WTC11 (cell line): ENCODE measurements at regions not wholly inside any gene's neighbourhood (a gene's known extent, or its start where the extent isn't known, plus 50 kb on each side); places are given as distances from the start of the nearest gene placed in this dataset.
A peak's percentile ranks its signal among the peaks of the same experiment; 100 is the strongest.

Experiments
- ATAC-seq: fragments of 200-7000 bp; cut with Tn5 transposase; 2 replicates; pipeline ENCODE4 v1.10.0; 2021; ENCODE audit warnings: mild to moderate bottlenecking, moderate library complexity
- CTCF ChIA-PET: fragments of 300-600 bp; sonication (Branson Sonifier 250); formaldehyde crosslinking; loops from one replicate; lab custom pipeline; 2021; ENCODE audit warnings: antibody characterized with exemption; lab: Charles Lee
- POLR2A ChIA-PET: fragments of 350-600 bp; sonication (Branson Sonifier 250); formaldehyde crosslinking; loops from one replicate; lab custom pipeline; 2021; ENCODE audit warnings: antibody characterized with exemption; lab: Charles Lee
- DNase-seq: peaks from one replicate; pipeline ENCODE4 v3.0.0; 2021; ENCODE audit warnings: low spot score
- H3K27ac Mint-ChIP-seq: 2 replicates; pipeline ENCODE4 v1.8.0; 2021; ENCODE audit warnings: mixed read lengths
- H3K27me3 Mint-ChIP-seq: 2 replicates; pipeline ENCODE4 v1.8.0; 2021; ENCODE audit warnings: low read depth, mild to moderate bottlenecking, moderate library complexity, mixed read lengths
- H3K36me3 Mint-ChIP-seq: 2 replicates; pipeline ENCODE4 v1.8.0; 2021; ENCODE audit warnings: mixed read lengths
- H3K4me1 Mint-ChIP-seq: 2 replicates; pipeline ENCODE4 v1.8.0; 2022; ENCODE audit warnings: mixed read lengths
- H3K4me3 Mint-ChIP-seq: 2 replicates; pipeline ENCODE4 v1.8.0; 2021; ENCODE audit warnings: mild to moderate bottlenecking, moderate library complexity, mixed read lengths
- H3K9me3 Mint-ChIP-seq: 2 replicates; pipeline ENCODE4 v1.8.0; 2021; ENCODE audit warnings: mixed read lengths
- CREB1 ChIP-seq: sonication (generic); formaldehyde crosslinking; IDR thresholded peaks from 2 replicates; pipeline ENCODE4 v1.8.0; 2023; ENCODE audit warnings: mild to moderate bottlenecking, missing genetic modification reagents
- E2F5 ChIP-seq: sonication (generic); formaldehyde crosslinking; IDR thresholded peaks from 2 replicates; pipeline ENCODE4 v1.8.1; 2022; ENCODE audit warnings: mild to moderate bottlenecking, moderate library complexity, missing genetic modification reagents
- ELF4 ChIP-seq: sonication (generic); formaldehyde crosslinking; IDR thresholded peaks from 2 replicates; pipeline ENCODE4 v1.8.1; 2022; ENCODE audit warnings: low read depth, mild to moderate bottlenecking, moderate library complexity, missing genetic modification reagents
- FOXP1 ChIP-seq: sonication (generic); formaldehyde crosslinking; IDR thresholded peaks from 2 replicates; pipeline ENCODE4 v1.8.0; 2022; ENCODE audit warnings: missing genetic modification reagents, mild to moderate bottlenecking, moderate library complexity, borderline replicate concordance
- FOXP4 ChIP-seq: sonication (generic); formaldehyde crosslinking; IDR thresholded peaks from 2 replicates; pipeline ENCODE4 v1.8.0; 2022; ENCODE audit warnings: mild to moderate bottlenecking, missing genetic modification reagents
- GABPB1 ChIP-seq: sonication (generic); formaldehyde crosslinking; IDR thresholded peaks from 2 replicates; pipeline ENCODE4 v1.8.1; 2023; ENCODE audit warnings: mild to moderate bottlenecking, missing genetic modification reagents
- HMGA2 ChIP-seq: fragments of 250-450 bp; sonication (Bioruptor Pico); IDR thresholded peaks from 2 replicates; pipeline ENCODE4 v1.4.0; 2021; ENCODE audit warnings: mild to moderate bottlenecking, moderate library complexity
- MYBL2 ChIP-seq: sonication (generic); formaldehyde crosslinking; IDR thresholded peaks from 2 replicates; pipeline ENCODE4 v1.8.1; 2023; ENCODE audit warnings: mild to moderate bottlenecking, moderate library complexity, missing genetic modification reagents
- NFATC4 ChIP-seq: fragments of 250-450 bp; sonication (Bioruptor Pico); IDR thresholded peaks from 2 replicates; pipeline ENCODE4 v1.9.0; 2021; ENCODE audit warnings: mild to moderate bottlenecking
- OVOL2 ChIP-seq: fragments of 250-450 bp; sonication (Bioruptor Pico); IDR thresholded peaks from 2 replicates; pipeline ENCODE4 v1.9.0; 2021; ENCODE audit warnings: mild to moderate bottlenecking, borderline replicate concordance
- SMAD3 ChIP-seq: sonication (generic); formaldehyde crosslinking; IDR thresholded peaks from 2 replicates; pipeline ENCODE4 v1.8.0; 2022; ENCODE audit warnings: missing genetic modification reagents, mild to moderate bottlenecking, borderline replicate concordance
- SMAD4 ChIP-seq: sonication (generic); formaldehyde crosslinking; IDR thresholded peaks from 2 replicates; pipeline ENCODE4 v1.8.0; 2022; ENCODE audit warnings: mild to moderate bottlenecking, missing genetic modification reagents
- SOX15 ChIP-seq: fragments of 250-450 bp; sonication (Bioruptor Pico); IDR thresholded peaks from 2 replicates; pipeline ENCODE4 v1.9.0; 2021; ENCODE audit warnings: mild to moderate bottlenecking
- TP53 ChIP-seq: sonication (generic); formaldehyde crosslinking; IDR thresholded peaks from 2 replicates; pipeline ENCODE4 v1.8.1; 2023; ENCODE audit warnings: mild to moderate bottlenecking, missing genetic modification reagents
- ZBTB21 ChIP-seq: sonication (generic); formaldehyde crosslinking; IDR thresholded peaks from 2 replicates; pipeline ENCODE4 v1.8.1; 2023; ENCODE audit warnings: mild to moderate bottlenecking, missing genetic modification reagents, borderline replicate concordance
- ZMAT4 ChIP-seq: fragments of 250-450 bp; sonication (Bioruptor Pico); IDR thresholded peaks from 2 replicates; pipeline ENCODE4 v1.9.0; 2021; ENCODE audit warnings: mild to moderate bottlenecking
- ZNF263 ChIP-seq: sonication (generic); formaldehyde crosslinking; IDR thresholded peaks from 2 replicates; pipeline ENCODE4 v1.8.1; 2022; ENCODE audit warnings: low read depth, mild to moderate bottlenecking, moderate library complexity, missing genetic modification reagents
- ZNF671 ChIP-seq: fragments of 250-450 bp; sonication (Bioruptor Pico); IDR thresholded peaks from 2 replicates; pipeline ENCODE4 v1.8.0; 2021; ENCODE audit warnings: mild to moderate bottlenecking
- TF ChIP-seq, protein P1 (sequence below): sonication (generic); formaldehyde crosslinking; IDR thresholded peaks from 2 replicates; pipeline ENCODE4 v1.8.0; 2022; ENCODE audit warnings: mild to moderate bottlenecking, missing genetic modification reagents
- TF ChIP-seq, protein P2 (sequence below): fragments of 250-450 bp; sonication (Bioruptor Pico); IDR thresholded peaks from 2 replicates; pipeline ENCODE4 v2.1.2; 2022; ENCODE audit warnings: mild to moderate bottlenecking, moderate library complexity
- TF ChIP-seq, protein P3 (sequence below): sonication (generic); formaldehyde crosslinking; IDR thresholded peaks from 2 replicates; pipeline ENCODE4 v1.8.0; 2023; ENCODE audit warnings: mild to moderate bottlenecking, missing genetic modification reagents

GRCh38 chr5:28822071-28822470, 1783.7 kb upstream of the CDH9 start:
- H3K27me3 Mint-ChIP-seq = no peaks in the 10 kb centered on the region
- H3K4me1 Mint-ChIP-seq = no peaks in the 10 kb centered on the region
- H3K36me3 Mint-ChIP-seq = peaks cover 28% of the 10 kb centered on the region
- TF ChIP-seq GABPB1 (CRISPR knock-in tag) = no peak
- TF ChIP-seq, protein P1, sequence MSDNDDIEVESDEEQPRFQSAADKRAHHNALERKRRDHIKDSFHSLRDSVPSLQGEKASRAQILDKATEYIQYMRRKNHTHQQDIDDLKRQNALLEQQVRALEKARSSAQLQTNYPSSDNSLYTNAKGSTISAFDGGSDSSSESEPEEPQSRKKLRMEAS (CRISPR knock-in tag) = no peak
- no peak for TF ChIP-seq OVOL2 (CRISPR knock-in tag)
- TF ChIP-seq TP53 = no peak
- TF ChIP-seq FOXP1 (CRISPR knock-in tag) = no peak
- ATAC-seq = no peak
- DNase-seq = no peak
- no peak overlapping the region for H3K4me3 Mint-ChIP-seq
- no peak overlapping the region for H3K27ac Mint-ChIP-seq
- POLR2A ChIA-PET = no interaction called here
- peaks cover 61% of the 10 kb centered on the region for H3K9me3 Mint-ChIP-seq
- CTCF ChIA-PET = no interaction called here

DNA sequence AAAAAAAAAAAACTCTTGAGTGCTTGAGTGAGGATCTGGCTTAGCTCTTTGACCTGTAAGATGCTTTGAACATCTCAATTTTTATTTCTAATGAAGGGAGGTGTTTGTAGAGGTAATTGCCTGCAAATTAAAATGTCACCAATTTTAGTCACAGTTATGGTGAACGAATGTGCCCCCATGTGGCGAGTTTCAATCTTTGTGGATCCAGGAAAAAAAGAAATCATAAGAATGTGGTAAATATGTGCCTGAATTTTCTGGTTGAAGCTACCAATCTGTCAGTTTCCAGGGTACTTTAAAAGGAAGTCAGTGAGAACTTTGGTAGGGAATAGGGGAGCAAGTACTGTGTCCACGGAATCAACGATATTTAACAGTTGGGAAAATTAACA, 1772.4 kb upstream of the CDH9 start:
- CTCF ChIA-PET = interaction anchor here (0.6 kb wide), 1 partner anchor 172 kb away, joined by 5 read pairs; no protein-coding TSS in a partner anchor
- POLR2A ChIA-PET = no interaction called here
- no peak for TF ChIP-seq SMAD3 (CRISPR knock-in tag)
- TF ChIP-seq ZNF671 (CRISPR knock-in tag) = no peak
- TF ChIP-seq E2F5 (CRISPR knock-in tag) = no peak
- TF ChIP-seq ZMAT4 = no peak
- no peak for TF ChIP-seq ZNF263
- TF ChIP-seq FOXP4 (CRISPR knock-in tag) = no peak
- TF ChIP-seq ZBTB21 (CRISPR knock-in tag) = no peak
- H3K36me3 Mint-ChIP-seq = peaks cover 4% of the 10 kb centered on the region; the same call in 1 of the 2 replicates
- ATAC-seq (no peak), DNase-seq (no peak)
- H3K9me3 Mint-ChIP-seq = no peaks in the 10 kb centered on the region; the same call in none of the 2 replicates
- H3K27ac Mint-ChIP-seq = no peak overlapping the region
- no peak overlapping the region for H3K4me3 Mint-ChIP-seq
- no peaks in the 10 kb centered on the region for H3K4me1 Mint-ChIP-seq
- no peaks in the 10 kb centered on the region for H3K27me3 Mint-ChIP-seq

GRCh38 chr5:28809811-28810750, 1771.7 kb upstream of the CDH9 start:
- ChIA-PET CTCF (no interaction called here), POLR2A (no interaction called here)
- H3K4me1 Mint-ChIP-seq = no peaks in the 10 kb centered on the region
- peaks cover 4% of the 10 kb centered on the region; the same call in 1 of the 2 replicates for H3K36me3 Mint-ChIP-seq
- H3K27me3 Mint-ChIP-seq = no peaks in the 10 kb centered on the region
- ATAC-seq (peak; percentile 43; the same call in 1 of the 2 replicates), DNase-seq (no peak)
- TF ChIP-seq ZBTB21 (CRISPR knock-in tag) (no peak), ELF4 (no peak), MYBL2 (CRISPR knock-in tag) (no peak), SMAD4 (no peak), NFATC4 (CRISPR knock-in tag) (no peak), SMAD3 (CRISPR knock-in tag) (no peak), SOX15 (CRISPR knock-in tag) (no peak), HMGA2 (CRISPR knock-in tag) (no peak), CREB1 (CRISPR knock-in tag) (no peak), ZNF263 (no peak)
- TF ChIP-seq, protein P2, sequence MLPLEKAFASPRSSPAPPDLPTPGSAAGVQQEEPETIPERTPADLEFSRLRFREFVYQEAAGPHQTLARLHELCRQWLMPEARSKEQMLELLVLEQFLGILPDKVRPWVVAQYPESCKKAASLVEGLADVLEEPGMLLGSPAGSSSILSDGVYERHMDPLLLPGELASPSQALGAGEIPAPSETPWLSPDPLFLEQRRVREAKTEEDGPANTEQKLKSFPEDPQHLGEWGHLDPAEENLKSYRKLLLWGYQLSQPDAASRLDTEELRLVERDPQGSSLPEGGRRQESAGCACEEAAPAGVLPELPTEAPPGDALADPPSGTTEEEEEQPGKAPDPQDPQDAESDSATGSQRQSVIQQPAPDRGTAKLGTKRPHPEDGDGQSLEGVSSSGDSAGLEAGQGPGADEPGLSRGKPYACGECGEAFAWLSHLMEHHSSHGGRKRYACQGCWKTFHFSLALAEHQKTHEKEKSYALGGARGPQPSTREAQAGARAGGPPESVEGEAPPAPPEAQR (CRISPR knock-in tag) = no peak
- TF ChIP-seq, protein P3, sequence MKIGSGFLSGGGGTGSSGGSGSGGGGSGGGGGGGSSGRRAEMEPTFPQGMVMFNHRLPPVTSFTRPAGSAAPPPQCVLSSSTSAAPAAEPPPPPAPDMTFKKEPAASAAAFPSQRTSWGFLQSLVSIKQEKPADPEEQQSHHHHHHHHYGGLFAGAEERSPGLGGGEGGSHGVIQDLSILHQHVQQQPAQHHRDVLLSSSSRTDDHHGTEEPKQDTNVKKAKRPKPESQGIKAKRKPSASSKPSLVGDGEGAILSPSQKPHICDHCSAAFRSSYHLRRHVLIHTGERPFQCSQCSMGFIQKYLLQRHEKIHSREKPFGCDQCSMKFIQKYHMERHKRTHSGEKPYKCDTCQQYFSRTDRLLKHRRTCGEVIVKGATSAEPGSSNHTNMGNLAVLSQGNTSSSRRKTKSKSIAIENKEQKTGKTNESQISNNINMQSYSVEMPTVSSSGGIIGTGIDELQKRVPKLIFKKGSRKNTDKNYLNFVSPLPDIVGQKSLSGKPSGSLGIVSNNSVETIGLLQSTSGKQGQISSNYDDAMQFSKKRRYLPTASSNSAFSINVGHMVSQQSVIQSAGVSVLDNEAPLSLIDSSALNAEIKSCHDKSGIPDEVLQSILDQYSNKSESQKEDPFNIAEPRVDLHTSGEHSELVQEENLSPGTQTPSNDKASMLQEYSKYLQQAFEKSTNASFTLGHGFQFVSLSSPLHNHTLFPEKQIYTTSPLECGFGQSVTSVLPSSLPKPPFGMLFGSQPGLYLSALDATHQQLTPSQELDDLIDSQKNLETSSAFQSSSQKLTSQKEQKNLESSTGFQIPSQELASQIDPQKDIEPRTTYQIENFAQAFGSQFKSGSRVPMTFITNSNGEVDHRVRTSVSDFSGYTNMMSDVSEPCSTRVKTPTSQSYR (CRISPR knock-in tag) = no peak
- TF ChIP-seq, protein P1 (CRISPR knock-in tag) = no peak
- no peak overlapping the region for H3K27ac Mint-ChIP-seq
- no peaks in the 10 kb centered on the region; the same call in none of the 2 replicates for H3K9me3 Mint-ChIP-seq
- H3K4me3 Mint-ChIP-seq = no peak overlapping the region
